ENCODE measurements at regions not wholly inside any gene's neighbourhood (a gene's known extent, or its start where the extent isn't known, plus 50 kb on each side); places are given as distances from the start of the nearest gene placed in this dataset.
"Not testable (repeated sequence)": the region's sequence is repeated elsewhere in the genome, so short reads cannot be mapped to it uniquely, and the experiment has no call there.

GRCh38 chrX:92241249-92241648, 462.1 kb downstream of the PCDH11X start:
- Histone ChIP-seq H3K36me3 (no peaks in the 10 kb centered on the region), H3K27me3 (no peaks in the 10 kb centered on the region), H3K4me3 (no peak overlapping the region), H3K4me1 (no peaks in the 10 kb centered on the region), H3K9me3 (no peaks in the 10 kb centered on the region), H3K27ac (no peak overlapping the region)
- no peak for TF ChIP-seq CTCF (IDR thresholded peaks at IDR 0.05)
- no peak for DNase-seq
- intact Hi-C loops (cut with DNase I; ENCODE audit: low total_unique reads) = no loop called here

- Histone ChIP-seq H3K36me3 (no peaks in the 10 kb centered on the region), H3K27me3 (no peaks in the 10 kb centered on the region), H3K4me1 (no peaks in the 10 kb centered on the region), H3K4me3 (no peak overlapping the region), H3K27ac (no peak overlapping the region), H3K9me3 (no peaks in the 10 kb centered on the region)
- DNase-seq = no peak
- intact Hi-C loops (cut with DNase I; ENCODE audit: low total_unique reads) = no loop called here
- no peak for TF ChIP-seq CTCF (IDR thresholded peaks at IDR 0.05)
Observed at GRCh38 chrX:92247076-92247475, 467.9 kb downstream of the PCDH11X start.

GRCh38 chrX:92249125-92249524, 469.9 kb downstream of the PCDH11X start:
- no peaks in the 10 kb centered on the region for H3K4me1 ChIP-seq
- H3K9me3 ChIP-seq = no peaks in the 10 kb centered on the region
- no peaks in the 10 kb centered on the region for H3K36me3 ChIP-seq
- H3K27me3 ChIP-seq = no peaks in the 10 kb centered on the region
- no peak overlapping the region for H3K4me3 ChIP-seq
- intact Hi-C loops (cut with DNase I; ENCODE audit: low total_unique reads) = no loop called here
- no peak for TF ChIP-seq CTCF (IDR thresholded peaks at IDR 0.05)
- no peak overlapping the region for H3K27ac ChIP-seq
- DNase-seq = no peak

GRCh38 chrX:92260102-92260501, 480.9 kb downstream of the PCDH11X start:
- DNase-seq = no peak
- intact Hi-C loops (cut with DNase I; ENCODE audit: low total_unique reads) = no loop called here
- Histone ChIP-seq H3K4me3 (no peak overlapping the region), H3K36me3 (no peaks in the 10 kb centered on the region), H3K27me3 (no peaks in the 10 kb centered on the region), H3K27ac (no peak overlapping the region), H3K9me3 (peaks cover 0 to 13% (median 10%) of the 10 kb centered on the region in 3 donors), H3K4me1 (no peaks in the 10 kb centered on the region)
- no peak for TF ChIP-seq CTCF (IDR thresholded peaks at IDR 0.05)

- intact Hi-C loops (cut with DNase I; ENCODE audit: low total_unique reads) = no loop called here
- H3K27ac ChIP-seq = no peak overlapping the region
Observed at GRCh38 chrX:92270936-92271855, 492.0 kb downstream of the PCDH11X start.

GRCh38 chrX:92278556-92278955, 499.4 kb downstream of the PCDH11X start:
- H3K36me3 ChIP-seq; H3K9me3 ChIP-seq; intact Hi-C loops (cut with DNase I; ENCODE audit: low total_unique reads); DNase-seq; H3K4me3 ChIP-seq; H3K27ac ChIP-seq; H3K4me1 ChIP-seq; H3K27me3 ChIP-seq: not testable (repeated sequence)

More at GRCh38 chrX:92270936-92271855, 492.0 kb downstream of the PCDH11X start:
- no peaks in the 10 kb centered on the region for H3K27me3 ChIP-seq
- H3K4me1 ChIP-seq = no peaks in the 10 kb centered on the region
- H3K9me3 ChIP-seq = no peaks in the 10 kb centered on the region
- no peak for DNase-seq
- H3K4me3 ChIP-seq = no peak overlapping the region
- no peak for TF ChIP-seq CTCF (IDR thresholded peaks at IDR 0.05)
- no peaks in the 10 kb centered on the region for H3K36me3 ChIP-seq

GRCh38 chrX:92280347-92280746, 501.2 kb downstream of the PCDH11X start:
- H3K27me3 ChIP-seq; intact Hi-C loops (cut with DNase I; ENCODE audit: low total_unique reads); H3K4me1 ChIP-seq; H3K27ac ChIP-seq; DNase-seq; H3K9me3 ChIP-seq; H3K36me3 ChIP-seq; H3K4me3 ChIP-seq: not testable (repeated sequence)
